ENCODE measurements at regions not wholly inside any gene's neighbourhood (a gene's known extent, or its start where the extent isn't known, plus 50 kb on each side); places are given as distances from the start of the nearest gene placed in this dataset.

- TF ChIP-seq CTCF (IDR thresholded peaks at IDR 0.05; ENCODE audit: borderline replicate concordance, extremely low read depth, low read length, poor library complexity, severe bottlenecking) = no peak
- no peak for TF ChIP-seq EZH2 (IDR thresholded peaks at IDR 0.05; ENCODE audit: borderline replicate concordance, low read depth, low read length, severe bottlenecking)
Measured at GRCh38 chr7:55276572-55277295, 88.4 kb upstream of the LANCL2 start.
